HCT116 (cell line): ENCODE measurements at regions not wholly inside any gene's neighbourhood (a gene's known extent, or its start where the extent isn't known, plus 50 kb on each side); places are given as distances from the start of the nearest gene placed in this dataset.

Source experiments
- ATAC-seq: fragments of 200-7000 bp; cut with Tn5 transposase; 2 replicates; pipeline ENCODE4 v1.9.1; 2020; ENCODE audit warnings: mild to moderate bottlenecking, moderate library complexity
- BruUV-seq: library from RNA; stranded (reverse); fragments of 400-500 nt; replicated peaks from 2 replicates; lab custom pipeline; 2021; lab: Mats Ljungman, UMichigan
- CTCF ChIA-PET: fragments of 300-600 bp; sonication (Branson Sonifier 250); formaldehyde crosslinking; loops from one replicate; lab custom pipeline; 2021; ENCODE audit warnings: antibody characterized with exemption; lab: Charles Lee
- POLR2A ChIA-PET: fragments of 300-600, 350-600 bp; sonication (Branson Sonifier 250); formaldehyde crosslinking; loops from one replicate; lab custom pipeline; 2021; ENCODE audit warnings: antibody characterized with exemption; lab: Charles Lee
- RAD21 ChIA-PET, 2 experiments: fragments of 300-600 bp; sonication (Branson Sonifier 250); formaldehyde crosslinking; loops; one replicate each; lab custom pipeline; 2023; ENCODE audit warnings: low total read pairs in 2 of 2; ENCODE audit not compliant: uncharacterized antibody in 2 of 2, unreplicated experiment in 2 of 2, low non-redundant PET in 1 of 2; lab: Charles Lee
- DNase-seq: peaks from one replicate; pipeline ENCODE4 v3.0.0-alpha.2; 2010; ENCODE audit warnings: low read depth, low spot score
- H2AFZ ChIP-seq: fragments of 200-600 bp; shearing (Covaris generic), sonication (generic); 2 replicates; pipeline ENCODE4 v1.6.1; 2017; ENCODE audit warnings: low read depth, mixed run types, mixed read lengths, antibody characterized with exemption, low read length; ENCODE audit not compliant: poor library complexity, severe bottlenecking
- H3K27ac ChIP-seq: 2 replicates; pipeline ENCODE4 v1.5.1; 2012; ENCODE audit warnings: low read depth, low read length
- H3K27me3 ChIP-seq: fragments of 200-600 bp; sonication (generic); 2 replicates; pipeline ENCODE4 v1.6.1; 2016; ENCODE audit warnings: mixed run types, low read length, mixed read lengths; ENCODE audit not compliant: insufficient read depth
- H3K36me3 ChIP-seq, 2 experiments: fragments of 200-500 bp in 1 of 2; fragments of 200-600 bp in 1 of 2; sonication (Bioruptor generic) in 1 of 2; sonication (generic) in 1 of 2; 2 replicates each; pipeline versions ENCODE4 v1.5.1 to v1.6.1; 2014 to 2016; ENCODE audit warnings: low read length in 2 of 2, inconsistent platforms in 1 of 2, mixed read lengths in 1 of 2, mixed run types in 1 of 2; ENCODE audit not compliant: insufficient read depth in 2 of 2, control insufficient read depth in 1 of 2
- H3K4me1 ChIP-seq, 2 experiments: fragments of 200-600 bp in 1 of 2; sonication (generic) in 1 of 2; 2 replicates each; pipeline versions ENCODE4 v1.5.1 to v1.6.1; 2012 to 2017; ENCODE audit warnings: low read length in 2 of 2, inconsistent platforms in 1 of 2, mild to moderate bottlenecking in 1 of 2, mixed read lengths in 1 of 2, mixed run types in 1 of 2, moderate library complexity in 1 of 2; ENCODE audit not compliant: insufficient read depth in 2 of 2, control insufficient read depth in 1 of 2
- H3K4me2 ChIP-seq: fragments of 200-600 bp; sonication (generic); 2 replicates; pipeline ENCODE4 v1.6.1; 2017; ENCODE audit warnings: mixed run types, low read length, mixed read lengths
- H3K4me3 ChIP-seq, 2 experiments: fragments of 200-600 bp in 1 of 2; sonication (generic) in 1 of 2; replicated peaks in 1 of 2; 2 replicates each; pipeline ENCODE4 v1.5.1; 2011 to 2016; ENCODE audit warnings: low read length in 2 of 2, control low read depth in 1 of 2, low read depth in 1 of 2, mild to moderate bottlenecking in 1 of 2, mixed read lengths in 1 of 2, mixed run types in 1 of 2
- H3K79me2 ChIP-seq: fragments of 200-600 bp; sonication (generic); 2 replicates; pipeline ENCODE4 v1.6.1; 2017; ENCODE audit warnings: mild to moderate bottlenecking, mixed run types, low read length, moderate library complexity, mixed read lengths; ENCODE audit not compliant: insufficient read depth
- H3K9ac ChIP-seq: fragments of 200-600 bp; sonication (generic); 2 replicates; pipeline ENCODE4 v1.6.1; 2016; ENCODE audit warnings: low read length, mixed read lengths
- H3K9me2 ChIP-seq: fragments of 200-600 bp; sonication (generic), shearing (Covaris generic); 2 replicates; pipeline ENCODE4 v1.6.1; 2017; ENCODE audit warnings: mixed run types, mild to moderate bottlenecking, moderate library complexity; ENCODE audit not compliant: insufficient read depth
- H3K9me3 ChIP-seq, 2 experiments: fragments of 200-500 bp in 1 of 2; fragments of 200-600 bp in 1 of 2; sonication (Bioruptor generic) in 1 of 2; sonication (generic) in 1 of 2; 2 replicates each; pipeline ENCODE4 v1.6.1; 2014 to 2017; ENCODE audit warnings: low read length in 2 of 2, mixed read lengths in 2 of 2, inconsistent platforms in 1 of 2, low read depth in 1 of 2, mild to moderate bottlenecking in 1 of 2, mixed run types in 1 of 2, moderate library complexity in 1 of 2; ENCODE audit not compliant: control insufficient read depth in 1 of 2, insufficient read depth in 1 of 2
- H4K20me1 ChIP-seq: fragments of 200-600 bp; sonication (generic), shearing (Covaris generic); 2 replicates; pipeline ENCODE4 v1.6.1; 2017; ENCODE audit warnings: mixed run types, mild to moderate bottlenecking, moderate library complexity; ENCODE audit not compliant: insufficient read depth
- ATF3 ChIP-seq: IDR thresholded peaks from 2 replicates; pipeline ENCODE4 v1.6.1; 2012
- EZH2phosphoT487 ChIP-seq: fragments of 200-600 bp; IDR thresholded peaks from 2 replicates; pipeline ENCODE4 v1.6.1; 2018; ENCODE audit warnings: antibody characterized with exemption, borderline replicate concordance
- POLR2A ChIP-seq: IDR thresholded peaks from 2 replicates; pipeline ENCODE4 v1.7.0; 2011; ENCODE audit warnings: borderline replicate concordance; ENCODE audit not compliant: insufficient read depth, insufficient read length; ENCODE audit errors: extremely low read depth
- POLR2AphosphoS5 ChIP-seq: IDR thresholded peaks from 2 replicates; pipeline ENCODE4 v1.6.1; 2011; ENCODE audit warnings: mild to moderate bottlenecking, low read depth, low read length, moderate library complexity
- SIN3A ChIP-seq: IDR thresholded peaks from 2 replicates; pipeline ENCODE4 v1.6.1; 2012; ENCODE audit warnings: low read depth
- SP1 ChIP-seq: IDR thresholded peaks from 2 replicates; pipeline ENCODE4 v1.6.1; 2012; ENCODE audit warnings: low read depth
- TCF7L2 ChIP-seq: IDR thresholded peaks from 2 replicates; pipeline ENCODE4 v1.7.0; 2011; ENCODE audit warnings: borderline replicate concordance, inconsistent platforms; ENCODE audit not compliant: insufficient read depth, insufficient read length; ENCODE audit errors: extremely low read depth
- ZBTB33 ChIP-seq: IDR thresholded peaks from 2 replicates; pipeline ENCODE4 v1.6.1; 2011; ENCODE audit warnings: mild to moderate bottlenecking, low read length, moderate library complexity; ENCODE audit not compliant: insufficient replicate concordance; ENCODE audit errors: extremely low read depth
- intact Hi-C: fragments of 100-400 bp; cut with micrococcal nuclease; formaldehyde crosslinking; loops from 2 replicates; pipeline ENCODE4 v1.10.0; 2022

DNA sequence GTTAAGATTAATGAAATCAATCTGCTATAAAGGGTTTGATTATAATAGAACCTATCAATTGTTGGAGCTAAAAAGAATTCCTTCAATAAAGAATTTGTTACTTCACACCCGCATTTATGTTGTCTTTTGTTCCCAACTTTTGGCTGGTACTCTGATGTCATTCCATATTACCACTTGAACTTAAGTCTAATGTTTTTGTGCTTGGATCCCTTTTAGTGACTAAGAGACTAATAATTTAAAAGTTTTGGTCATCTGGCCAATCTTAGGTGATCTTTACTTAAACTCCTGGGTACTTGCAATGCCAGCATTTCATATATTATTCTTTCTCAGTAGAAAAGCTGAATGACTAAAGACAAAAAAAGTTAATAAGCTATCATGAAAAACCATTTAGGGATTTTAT is 113.0 kb downstream of the TMEM30B start:
- no peaks in the 10 kb centered on the region for H3K4me1 ChIP-seq

More for the DNA sequence above, 113.0 kb downstream of the TMEM30B start:
- BruUV-seq, result no TSS peak
- Histone ChIP-seq H3K9me3 (no peaks in the 10 kb centered on the region), H3K36me3 (no peaks in the 10 kb centered on the region), H3K27ac (no peak overlapping the region), H3K4me3 (no peak overlapping the region), H3K27me3 (no peaks in the 10 kb centered on the region), H2AFZ (peak overlapping the region; percentile 40), H4K20me1 (no peaks in the 10 kb centered on the region), H3K4me2 (no peak overlapping the region), H3K79me2 (no peaks in the 10 kb centered on the region), H3K9me2 (no peaks in the 10 kb centered on the region), H3K9ac (no peak overlapping the region)
- ChIA-PET POLR2A (interaction anchor here (1.6 kb wide), 1 partner anchor 10 kb away, joined by 4 read pairs; no protein-coding TSS in a partner anchor), RAD21 (no interaction called here), CTCF (no interaction called here)
- no peak for TF ChIP-seq POLR2A
- TF ChIP-seq POLR2AphosphoS5, result no peak
- no peak for TF ChIP-seq EZH2phosphoT487
- no peak for TF ChIP-seq ATF3
- no peak for TF ChIP-seq ZBTB33
- no peak for TF ChIP-seq TCF7L2
- no peak for TF ChIP-seq SIN3A
- no peak for TF ChIP-seq SP1
- ATAC-seq (no peak), DNase-seq (no peak)
- intact Hi-C loops, result no loop called here
